SK-N-SH (cell line): ENCODE measurements at regions not wholly inside any gene's neighbourhood (a gene's known extent, or its start where the extent isn't known, plus 50 kb on each side); places are given as distances from the start of the nearest gene placed in this dataset.
"Not testable (repeated sequence)": the region's sequence is repeated elsewhere in the genome, so short reads cannot be mapped to it uniquely, and the experiment has no call there.

Source experiments
- CTCF ChIA-PET: fragments of 300-600, 350-600 bp; formaldehyde crosslinking; extraction: SDS; loops from one replicate; lab custom pipeline; 2021; lab: Yijun Ruan, JAX
- POLR2A ChIA-PET: fragments of 350-600 bp; sonication (Branson Sonifier 250); formaldehyde crosslinking; extraction: SDS; loops from one replicate; lab custom pipeline; 2020; ENCODE audit warnings: antibody characterized with exemption, inconsistent platforms; lab: Yijun Ruan, JAX
- DNase-seq: peaks from one replicate; pipeline ENCODE4 v3.0.0; 2012
- H2AFZ ChIP-seq: fragments of 200-600 bp; sonication (generic); 2 replicates; pipeline ENCODE4 v1.8.1; 2016; ENCODE audit warnings: antibody characterized with exemption, mild to moderate bottlenecking, low read depth
- H3F3A ChIP-seq: fragments of 200-600 bp; sonication (generic); replicated peaks from 2 replicates; pipeline ENCODE3; 2016; ENCODE audit warnings: antibody characterized with exemption, mild to moderate bottlenecking; ENCODE audit not compliant: insufficient read depth
- H3K27ac ChIP-seq, 2 experiments: fragments of 200-500 bp in 1 of 2; fragments of 200-600 bp in 1 of 2; sonication (Bioruptor generic) in 1 of 2; sonication (generic), shearing (Covaris generic) in 1 of 2; 2 replicates each; pipeline versions ENCODE4 v1.5.1 to v1.6.1; 2014 to 2016; ENCODE audit warnings: low read depth in 2 of 2, inconsistent platforms in 1 of 2, low read length in 1 of 2, mild to moderate bottlenecking in 1 of 2, mixed read lengths in 1 of 2
- H3K27me3 ChIP-seq: fragments of 200-600 bp; sonication (generic), shearing (Covaris generic); 2 replicates; pipeline ENCODE4 v1.6.1; 2016; ENCODE audit warnings: mixed run types; ENCODE audit not compliant: insufficient read depth
- H3K36me3 ChIP-seq, 2 experiments: fragments of 200-500 bp in 1 of 2; fragments of 200-600 bp in 1 of 2; sonication (Bioruptor generic) in 1 of 2; sonication (generic) in 1 of 2; replicated peaks in 1 of 2; 2 replicates each; pipeline versions ENCODE3 to v1.5.1; 2014 to 2016; ENCODE audit warnings: low read length in 1 of 2, mild to moderate bottlenecking in 1 of 2; ENCODE audit not compliant: insufficient read depth in 2 of 2, control insufficient read depth in 1 of 2
- H3K4me1 ChIP-seq, 2 experiments: fragments of 200-500 bp in 1 of 2; fragments of 200-600 bp in 1 of 2; sonication (Bioruptor generic) in 1 of 2; sonication (generic), shearing (Covaris generic) in 1 of 2; 2 replicates each; pipeline versions ENCODE4 v1.5.1 to v1.6.1; 2014 to 2016; ENCODE audit warnings: low read depth in 1 of 2, low read length in 1 of 2, mixed run types in 1 of 2; ENCODE audit not compliant: insufficient read depth in 2 of 2, control insufficient read depth in 1 of 2
- H3K4me2 ChIP-seq: fragments of 200-600 bp; sonication (generic), shearing (Covaris generic); 2 replicates; pipeline ENCODE4 v1.6.1; 2017; ENCODE audit warnings: mixed run types
- H3K4me3 ChIP-seq, 2 experiments: fragments of 200-500 bp in 1 of 2; fragments of 200-600 bp in 1 of 2; sonication (Bioruptor generic) in 1 of 2; sonication (generic), shearing (Covaris generic) in 1 of 2; 2 replicates each; pipeline versions ENCODE4 v1.5.1 to v1.8.1; 2014 to 2016; ENCODE audit warnings: low read depth in 2 of 2, inconsistent platforms in 1 of 2, low read length in 1 of 2, mild to moderate bottlenecking in 1 of 2, mixed read lengths in 1 of 2, moderate library complexity in 1 of 2
- H3K79me2 ChIP-seq: fragments of 200-600 bp; sonication (generic); 2 replicates; pipeline ENCODE4 v1.8.1; 2017; ENCODE audit warnings: mild to moderate bottlenecking; ENCODE audit not compliant: insufficient read depth
- H3K9ac ChIP-seq: fragments of 200-600 bp; sonication (generic); 2 replicates; pipeline ENCODE4 v1.6.1; 2017; ENCODE audit warnings: mixed run types
- H3K9me2 ChIP-seq: fragments of 200-600 bp; sonication (generic); 2 replicates; pipeline ENCODE4 v1.6.1; 2017; ENCODE audit warnings: mixed run types
- H3K9me3 ChIP-seq: fragments of 200-600 bp; sonication (generic); 2 replicates; pipeline ENCODE4 v1.6.1; 2017; ENCODE audit warnings: mixed run types, mild to moderate bottlenecking, moderate library complexity
- H4K20me1 ChIP-seq: fragments of 200-600 bp; sonication (generic); 2 replicates; pipeline ENCODE4 v1.6.1; 2017; ENCODE audit warnings: mild to moderate bottlenecking, mixed run types; ENCODE audit not compliant: insufficient read depth
- CTCF ChIP-seq: fragments of 200-600 bp; sonication (generic); IDR thresholded peaks from 2 replicates; pipeline ENCODE4 v1.6.1; 2017; ENCODE audit warnings: antibody characterized with exemption, mild to moderate bottlenecking, moderate library complexity
- ELF1 ChIP-seq: IDR thresholded peaks from 2 replicates; pipeline ENCODE4 v1.4.0; 2012
- NRF1 ChIP-seq: IDR thresholded peaks from 2 replicates; pipeline ENCODE4 v1.6.1; 2012; ENCODE audit warnings: low read depth, mild to moderate bottlenecking, low read length
- RXRA ChIP-seq: IDR thresholded peaks from 2 replicates; pipeline ENCODE4 v1.4.0; 2012; ENCODE audit warnings: low read depth, mild to moderate bottlenecking, borderline replicate concordance
- USF1 ChIP-seq: IDR thresholded peaks from 2 replicates; pipeline ENCODE4 v1.4.0; 2012; ENCODE audit warnings: low read depth, borderline replicate concordance
- ZBTB33 ChIP-seq: IDR thresholded peaks from 2 replicates; pipeline ENCODE4 v1.4.0; 2012; ENCODE audit warnings: low read depth, borderline replicate concordance
- WGBS: methylation state at CpG from one replicate; pipeline ENCODE4 v1.1.6; 2017; ENCODE audit warnings: low lambda C conversion rate; 5-methylcytosine and 5-hydroxymethylcytosine counted together

- H3K9me2 ChIP-seq, DNase-seq, H3K27me3 ChIP-seq, H3K9ac ChIP-seq, H3K27ac ChIP-seq, H3F3A ChIP-seq, H2AFZ ChIP-seq, H3K79me2 ChIP-seq, H3K4me2 ChIP-seq, CTCF ChIA-PET, H3K36me3 ChIP-seq, POLR2A ChIA-PET, H3K4me3 ChIP-seq, H4K20me1 ChIP-seq, H3K4me1 ChIP-seq, H3K9me3 ChIP-seq: not testable (repeated sequence)
- WGBS: 22% methylated on average over 2 of the region's 2 CpGs
These were observed 485.4 kb upstream of the SOX11 start for GRCh38 chr2:5206742-5207141.

- Histone ChIP-seq H3K36me3 (no peaks in the 10 kb centered on the region), H3K9ac (no peak overlapping the region)
- TF ChIP-seq ELF1 (no peak), RXRA (no peak), ZBTB33 (no peak), CTCF (no peak), NRF1 (no peak), USF1 (no peak)
- TF ChIP-seq, all 33 proteins: peak for 0
- H3K4me3 ChIP-seq: no peak overlapping the region
- no peak overlapping the region for H3K27ac ChIP-seq
- H3K9me3 ChIP-seq: peaks cover 6% of the 10 kb centered on the region; the same call in 1 of the 2 replicates
- no peak overlapping the region for H2AFZ ChIP-seq
- H3K9me2 ChIP-seq: no peaks in the 10 kb centered on the region
- H3F3A ChIP-seq: no peaks in the 10 kb centered on the region
- ChIA-PET POLR2A (no interaction called here), CTCF (no interaction called here)
- no peaks in the 10 kb centered on the region for H3K4me1 ChIP-seq
- no peaks in the 10 kb centered on the region for H3K27me3 ChIP-seq
- no peak overlapping the region for H3K4me2 ChIP-seq
- no peaks in the 10 kb centered on the region for H3K79me2 ChIP-seq
- H4K20me1 ChIP-seq: no peaks in the 10 kb centered on the region
- WGBS: 46% methylated on average over 8 of the region's 8 CpGs
- DNase-seq: no peak
These were observed 476.1 kb upstream of the SOX11 start for GRCh38 chr2:5215989-5216607.
